HG03378 (cell line): ENCODE measurements at regions not wholly inside any gene's neighbourhood (a gene's known extent, or its start where the extent isn't known, plus 50 kb on each side); places are given as distances from the start of the nearest gene placed in this dataset.
"Not testable (repeated sequence)": the region's sequence is repeated elsewhere in the genome, so short reads cannot be mapped to it uniquely, and the experiment has no call there.

Experiments
- ATAC-seq: cut with Tn5 transposase; IDR thresholded peaks from one replicate; pipeline ENCODE4 v1.9.1; 2021; ENCODE audit warnings: mild to moderate bottlenecking, moderate library complexity; ENCODE audit not compliant: unreplicated experiment

GRCh38 chr2:129396980-129397599, 582.4 kb upstream of the RAB6C start:
- ATAC-seq, result no peak

GRCh38 chr2:129400826-129401225, 578.6 kb upstream of the RAB6C start:
- ATAC-seq, result no peak

- no peak for ATAC-seq
These were observed 577.4 kb upstream of the RAB6C start for GRCh38 chr2:129402076-129402475.

GRCh38 chr2:129404000-129404685, 575.3 kb upstream of the RAB6C start:
- no peak for ATAC-seq

- ATAC-seq, result no peak
These were observed 570.9 kb upstream of the RAB6C start for GRCh38 chr2:129408570-129408969.

GRCh38 chr2:129417041-129417440, 562.4 kb upstream of the RAB6C start:
- ATAC-seq, result not testable (repeated sequence)

GRCh38 chr2:129422028-129422427, 557.4 kb upstream of the RAB6C start:
- no peak for ATAC-seq

- ATAC-seq, result no peak
These were observed 551.3 kb upstream of the RAB6C start for GRCh38 chr2:129428086-129428660.

GRCh38 chr2:129430911-129431310, 548.6 kb upstream of the RAB6C start:
- no peak for ATAC-seq

- no peak for ATAC-seq
These were observed 547.6 kb upstream of the RAB6C start for GRCh38 chr2:129431881-129432280.

GRCh38 chr2:129436809-129437208, 542.7 kb upstream of the RAB6C start:
- no peak for ATAC-seq

- no peak for ATAC-seq
These were observed 541.7 kb upstream of the RAB6C start for GRCh38 chr2:129437725-129438124.

- no peak for ATAC-seq
These were observed 540.9 kb upstream of the RAB6C start for GRCh38 chr2:129438501-129439057.

- no peak for ATAC-seq
These were observed 539.8 kb upstream of the RAB6C start for GRCh38 chr2:129439406-129440302.

GRCh38 chr2:129441610-129442009, 537.9 kb upstream of the RAB6C start:
- ATAC-seq, result no peak

- ATAC-seq, result no peak
These were observed 536.1 kb upstream of the RAB6C start for GRCh38 chr2:129443235-129443864.

GRCh38 chr2:129443865-129444739, 535.4 kb upstream of the RAB6C start:
- no peak for ATAC-seq

GRCh38 chr2:129444751-129445150, 534.7 kb upstream of the RAB6C start:
- no peak for ATAC-seq

GRCh38 chr2:129456691-129457090, 522.8 kb upstream of the RAB6C start:
- no peak for ATAC-seq
